OCI-LY1 (cell line): ENCODE measurements at regions not wholly inside any gene's neighbourhood (a gene's known extent, or its start where the extent isn't known, plus 50 kb on each side); places are given as distances from the start of the nearest gene placed in this dataset.

Experiments used
- CTCF ChIP-seq: fragments of 200-600 bp; sonication (generic), shearing (Covaris generic); IDR thresholded peaks from 2 replicates; pipeline ENCODE4 v1.5.1; 2017; ENCODE audit warnings: mild to moderate bottlenecking, antibody characterized with exemption, low read length, moderate library complexity, mixed read lengths
- EZH2 ChIP-seq: fragments of 200-600 bp; sonication (generic), shearing (Covaris generic); IDR thresholded peaks from 2 replicates; pipeline ENCODE4 v1.8.0; 2017; ENCODE audit warnings: borderline replicate concordance, mixed run types, mild to moderate bottlenecking, antibody characterized with exemption, low read length, moderate library complexity, mixed read lengths

- no peak for TF ChIP-seq CTCF
- no peak for TF ChIP-seq EZH2
Measured at GRCh38 chr12:29883941-29884554, 100.3 kb upstream of the TMTC1 start.
